ENCODE measurements at regions not wholly inside any gene's neighbourhood (a gene's known extent, or its start where the extent isn't known, plus 50 kb on each side); places are given as distances from the start of the nearest gene placed in this dataset.

GRCh38 chr12:124093297-124093696 lies 120.3 kb downstream of the ZNF664 start:
- TF ChIP-seq EZH2 (IDR thresholded peaks at IDR 0.05; ENCODE audit: insufficient read depth, poor library complexity, severe bottlenecking) (no peak), EZH2phosphoT487 (IDR thresholded peaks at IDR 0.05; ENCODE audit: insufficient read depth, low read depth) (no peak)

All from GM23248 (cell line).